HG02678 (cell line): ENCODE measurements at regions not wholly inside any gene's neighbourhood (a gene's known extent, or its start where the extent isn't known, plus 50 kb on each side); places are given as distances from the start of the nearest gene placed in this dataset.

Experiments used
- ATAC-seq: cut with Tn5 transposase; IDR thresholded peaks from one replicate; pipeline ENCODE4 v1.9.1; 2021; ENCODE audit warnings: mild to moderate bottlenecking, moderate library complexity; ENCODE audit not compliant: unreplicated experiment

- no peak for ATAC-seq
Observed at GRCh38 chr14:30292541-30292940, 266.4 kb upstream of the G2E3 start.

DNA sequence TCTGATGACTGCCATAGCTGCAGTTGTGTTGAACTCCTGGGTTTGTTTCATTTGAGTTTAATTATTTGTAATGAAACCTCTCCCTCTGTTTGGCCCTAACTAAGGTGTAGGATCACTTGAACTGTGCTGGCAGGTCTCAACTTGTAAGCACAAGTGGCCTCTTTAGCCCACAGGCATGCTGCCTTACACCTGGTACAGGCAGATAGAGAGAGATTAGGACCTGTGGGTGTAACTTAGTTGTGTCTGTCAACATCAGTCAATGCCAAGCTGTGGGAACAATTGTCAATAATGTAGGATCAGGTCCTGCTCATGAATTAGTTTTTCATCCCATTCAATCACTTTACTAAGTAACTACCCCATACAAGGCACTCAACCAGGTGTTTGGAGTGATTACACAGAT is 263.0 kb upstream of the G2E3 start:
- ATAC-seq: no peak

GRCh38 chr14:30296931-30297405 is 262.0 kb upstream of the G2E3 start:
- ATAC-seq: no peak

GRCh38 chr14:30297876-30298795 is 260.8 kb upstream of the G2E3 start:
- ATAC-seq: no peak

DNA sequence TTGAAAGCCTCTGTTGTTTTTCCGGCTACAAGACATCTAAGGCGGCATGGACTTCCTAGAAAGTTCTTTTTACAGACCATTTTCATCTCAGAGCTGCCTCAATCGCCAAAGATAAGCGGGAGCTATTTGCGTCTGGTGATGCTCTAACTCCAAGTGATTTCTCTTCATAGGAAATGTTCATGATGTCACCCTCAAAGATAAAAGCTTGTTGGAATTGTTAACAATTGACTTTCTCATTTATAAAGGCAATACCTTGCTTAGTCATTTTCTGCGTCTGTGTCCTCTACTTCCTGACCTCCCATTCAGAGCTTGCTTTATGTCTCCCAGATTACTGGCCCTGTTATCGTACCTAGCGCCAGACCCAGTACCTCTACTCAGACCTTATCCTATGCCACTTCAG is 259.0 kb upstream of the G2E3 start:
- no peak for ATAC-seq

DNA sequence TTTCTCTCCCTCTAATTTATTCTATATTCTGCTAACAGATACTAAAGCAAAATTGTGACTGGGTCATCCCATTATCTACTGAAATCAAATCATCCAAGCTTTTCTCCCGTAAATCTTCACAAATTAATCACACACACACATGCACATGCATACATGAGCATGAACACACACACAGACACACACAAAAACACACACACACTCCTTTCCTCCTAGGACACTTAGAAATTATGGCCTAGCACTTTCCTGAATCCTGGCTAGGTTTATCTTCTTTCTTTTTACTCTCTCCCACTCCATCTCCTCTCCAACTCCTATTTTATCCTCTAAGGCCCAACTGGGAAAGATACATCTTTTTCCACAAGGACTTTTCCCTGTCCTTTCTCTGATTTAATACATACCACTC is 255.6 kb upstream of the G2E3 start:
- no peak for ATAC-seq

DNA sequence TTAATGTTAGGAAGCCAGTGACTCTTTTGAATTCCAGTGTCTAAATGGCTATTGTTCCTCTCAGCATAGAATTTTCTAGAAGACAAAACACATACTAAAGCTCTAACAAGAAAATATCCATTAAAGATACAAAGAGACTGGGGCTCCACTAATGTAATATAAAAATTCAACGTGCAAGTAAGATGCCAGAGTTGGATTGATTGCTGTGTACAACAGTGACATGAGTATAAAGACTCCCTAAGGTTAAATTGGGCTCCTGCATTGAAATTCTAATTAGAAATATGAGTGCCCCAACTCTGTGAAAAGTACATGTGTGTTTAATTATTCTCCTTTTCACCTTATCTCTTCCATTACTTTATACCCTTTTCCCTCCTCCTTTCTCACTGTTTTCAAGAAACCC is 253.6 kb upstream of the G2E3 start:
- ATAC-seq: no peak

- ATAC-seq: no peak
Observed at GRCh38 chr14:30309405-30309804, 249.6 kb upstream of the G2E3 start.

DNA sequence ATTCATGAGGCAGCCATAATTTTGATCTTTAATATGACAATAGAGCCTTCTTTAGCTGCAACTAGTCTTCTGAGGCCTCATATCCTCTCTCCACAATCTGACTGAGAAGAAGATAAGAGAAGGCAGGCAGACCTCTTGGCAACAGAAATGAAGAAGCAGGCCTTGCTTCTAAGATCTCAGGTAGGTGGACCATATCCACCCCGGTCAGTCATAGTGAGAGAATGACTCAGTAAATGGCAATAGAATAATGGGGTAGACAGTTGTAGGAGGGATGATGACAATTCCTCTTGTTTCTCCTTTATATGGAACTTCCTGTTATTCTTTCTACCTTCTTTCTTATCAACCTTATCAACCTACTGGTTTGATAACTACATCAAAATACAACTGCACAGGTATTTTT is 246.7 kb upstream of the G2E3 start:
- ATAC-seq: no peak

GRCh38 chr14:30317729-30318128 is 241.2 kb upstream of the G2E3 start:
- no peak for ATAC-seq

- ATAC-seq: no peak
Observed at GRCh38 chr14:30322819-30323218, 236.1 kb upstream of the G2E3 start.

DNA sequence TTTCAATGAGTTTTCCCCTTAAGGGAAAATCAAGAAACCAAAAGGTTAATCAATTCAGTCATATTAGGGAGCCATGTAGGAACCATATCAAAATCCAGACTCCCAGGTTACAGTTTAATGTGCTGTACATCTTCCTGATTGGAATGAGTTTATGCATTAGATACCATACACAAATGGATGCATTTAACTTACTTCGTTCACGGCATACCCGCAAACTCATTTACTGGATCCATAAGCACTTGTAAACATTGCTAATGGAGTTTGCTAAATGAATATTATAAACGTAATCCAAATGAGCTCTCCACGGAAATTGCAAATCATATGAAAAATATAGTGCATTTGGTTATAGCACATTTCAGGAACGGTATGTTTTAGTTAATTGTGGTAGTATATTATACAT is 228.9 kb upstream of the G2E3 start:
- ATAC-seq: no peak

DNA sequence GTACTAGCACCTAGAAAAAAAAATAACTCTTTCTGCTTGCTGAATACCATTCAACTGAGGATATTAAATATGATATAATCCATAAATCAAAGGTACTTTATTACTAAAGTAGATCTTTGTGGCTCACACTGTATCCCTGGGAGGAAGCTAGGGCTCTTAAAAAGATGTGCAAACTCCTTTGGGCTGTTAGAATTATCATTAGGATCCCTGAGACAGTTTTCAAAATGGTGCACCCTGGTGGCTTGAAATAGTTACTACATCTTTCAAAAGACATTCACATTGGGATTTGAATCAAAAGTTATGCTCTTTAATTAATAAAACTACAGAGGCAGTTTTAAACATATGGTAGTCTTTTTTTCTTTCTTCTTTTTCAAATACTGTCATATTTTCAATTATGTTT is 228.5 kb upstream of the G2E3 start:
- ATAC-seq: no peak

- no peak for ATAC-seq
Observed at GRCh38 chr14:30331030-30331429, 227.9 kb upstream of the G2E3 start.

- no peak for ATAC-seq
Observed at GRCh38 chr14:30332374-30332773, 226.6 kb upstream of the G2E3 start.

- ATAC-seq: no peak
Observed at GRCh38 chr14:30333934-30334333, 225.0 kb upstream of the G2E3 start.

DNA sequence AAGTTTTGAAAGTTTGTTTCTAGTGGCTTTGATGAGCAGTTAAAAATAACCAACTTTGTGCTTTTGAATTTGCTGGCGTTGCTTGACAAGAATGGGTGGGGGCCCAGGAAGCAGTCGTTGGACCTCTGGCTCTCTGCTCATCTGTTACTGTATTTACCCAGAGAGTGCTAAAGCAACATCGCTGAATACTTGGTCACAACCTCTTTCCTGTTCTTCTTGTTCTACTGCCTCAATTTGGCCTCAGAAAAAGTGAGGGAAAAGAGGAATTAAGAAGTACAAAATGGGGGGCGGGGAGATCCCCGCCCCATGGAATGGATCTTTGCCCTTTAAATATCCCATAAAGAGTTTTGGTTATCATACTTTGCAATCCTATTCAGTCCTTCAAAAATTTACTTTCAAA is 221.5 kb upstream of the G2E3 start:
- ATAC-seq: no peak

DNA sequence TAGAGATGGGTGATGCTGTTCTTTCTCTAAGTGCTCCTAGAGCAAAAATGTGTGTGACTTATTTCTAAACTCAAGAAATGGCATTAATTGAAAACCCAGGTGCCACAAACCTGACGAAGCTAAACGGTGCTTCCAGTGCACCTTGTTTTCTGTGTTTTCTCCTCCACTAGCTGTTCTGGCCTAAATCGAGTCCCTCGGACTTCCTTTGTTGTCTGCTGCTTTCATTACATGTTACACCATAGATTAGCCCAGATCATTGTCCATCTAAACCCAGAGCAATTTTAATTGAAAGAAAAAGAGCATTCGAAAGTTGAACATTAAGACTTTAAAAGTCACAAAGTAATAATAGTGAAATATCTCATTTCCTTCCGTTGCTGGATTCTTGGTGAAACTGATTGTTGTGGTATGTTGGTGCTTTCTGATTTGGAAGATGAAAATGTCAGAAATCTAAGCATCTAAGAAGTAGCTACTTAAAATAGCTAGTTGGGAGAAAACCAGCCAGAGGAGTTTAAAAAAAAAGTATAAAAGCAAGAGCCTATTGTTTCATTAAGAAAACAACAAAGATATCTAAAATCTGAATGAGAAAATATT is 219.6 kb upstream of the G2E3 start:
- no peak for ATAC-seq

DNA sequence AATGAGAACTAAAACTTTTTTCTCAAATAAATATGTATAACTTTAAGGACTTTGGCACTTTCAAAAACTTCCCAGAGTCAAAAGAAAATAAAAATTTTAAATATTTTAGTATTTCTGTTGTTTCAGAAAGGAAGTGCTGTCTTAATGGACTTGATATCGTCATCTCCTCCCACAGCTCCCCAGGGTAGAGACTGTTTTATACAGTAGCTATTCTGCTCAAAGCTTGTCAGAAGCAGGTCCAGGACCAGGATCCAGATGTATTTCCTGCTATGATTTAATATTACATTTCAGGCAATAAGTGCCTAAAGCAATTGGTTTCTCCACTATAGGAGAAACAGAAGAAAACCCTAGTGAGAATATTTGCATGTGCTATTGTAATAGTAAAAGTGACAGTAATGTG is 218.5 kb upstream of the G2E3 start:
- no peak for ATAC-seq

DNA sequence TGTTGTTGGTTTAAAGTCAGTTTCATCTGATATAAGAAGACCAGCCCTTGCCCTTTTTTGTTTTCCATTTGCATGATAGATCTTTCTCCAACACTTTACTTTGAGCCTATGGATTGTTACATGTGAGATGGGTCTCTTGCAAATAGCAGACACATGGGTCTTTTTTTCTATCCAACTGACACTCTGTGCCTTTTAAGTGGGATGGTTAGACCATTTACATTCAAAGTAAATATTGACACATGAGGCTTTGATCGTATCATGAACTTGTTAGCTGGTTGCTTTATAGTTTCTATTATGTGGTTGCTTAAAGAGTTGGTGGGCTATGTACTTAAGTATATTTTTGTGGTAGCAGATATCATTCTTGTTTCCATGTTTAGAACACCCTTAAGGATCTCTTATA is 213.4 kb upstream of the G2E3 start:
- no peak for ATAC-seq

DNA sequence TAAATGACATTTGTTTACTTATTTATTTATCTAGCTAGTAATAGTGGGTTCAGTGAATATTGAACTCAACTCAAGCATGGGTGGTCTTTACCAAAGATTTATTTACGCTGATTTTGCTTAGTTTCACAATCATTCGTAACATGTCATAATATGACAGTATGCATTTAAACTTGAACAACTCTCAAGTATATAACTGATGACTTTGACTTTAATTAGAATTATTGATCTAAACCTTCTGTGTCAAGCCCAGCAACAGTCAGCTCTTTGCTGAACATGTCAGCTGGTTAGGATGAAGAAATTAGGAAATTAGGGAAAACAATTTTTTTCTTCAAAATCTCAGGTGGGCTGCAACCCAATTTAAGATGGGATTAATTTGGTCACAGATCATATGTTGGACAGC is 210.5 kb upstream of the G2E3 start:
- no peak for ATAC-seq

DNA sequence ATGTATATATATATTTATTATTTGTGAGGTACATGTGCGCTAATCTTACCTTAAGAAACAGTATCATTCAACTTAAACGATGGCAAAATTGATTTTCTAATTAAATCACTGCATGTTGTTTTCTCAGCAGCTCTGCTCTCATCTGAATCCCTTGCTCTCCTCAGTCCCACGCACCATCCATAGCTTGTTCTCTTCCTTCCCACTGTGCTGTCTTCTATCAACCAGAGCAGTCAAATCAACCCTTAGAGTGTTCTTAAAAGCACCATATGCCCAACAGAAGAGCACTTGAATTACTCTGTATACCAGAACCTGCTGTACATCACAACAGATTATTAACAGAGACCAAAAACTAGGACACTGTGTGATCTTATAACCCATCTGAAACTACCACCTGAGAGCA is 209.4 kb upstream of the G2E3 start:
- no peak for ATAC-seq
